NCI-H748 (cell line): ENCODE measurements at regions not wholly inside any gene's neighbourhood (a gene's known extent, or its start where the extent isn't known, plus 50 kb on each side); places are given as distances from the start of the nearest gene placed in this dataset.
A peak's percentile ranks its signal among the peaks of the same experiment; 100 is the strongest.
"Not testable (repeated sequence)": the region's sequence is repeated elsewhere in the genome, so short reads cannot be mapped to it uniquely, and the experiment has no call there.

ENCODE experiments used
- DNase-seq: peaks from one replicate; lab custom pipeline; 2025; ENCODE audit not compliant: unreplicated experiment; lab: John Stamatoyannopoulos, UW

- DNase-seq, result no peak
Measured at GRCh38 chr6:16834242-16834641, 73.0 kb upstream of the ATXN1 start.

GRCh38 chr6:16832721-16833120 is 71.5 kb upstream of the ATXN1 start:
- DNase-seq, result no peak

GRCh38 chr6:16832043-16832567 is 70.8 kb upstream of the ATXN1 start:
- DNase-seq, result no peak

- DNase-seq, result no peak
Measured at GRCh38 chr6:16831136-16831535, 69.9 kb upstream of the ATXN1 start.

GRCh38 chr6:16828058-16828457 is 66.8 kb upstream of the ATXN1 start:
- no peak for DNase-seq

- no peak for DNase-seq
Measured at GRCh38 chr6:16827627-16828026, 66.4 kb upstream of the ATXN1 start.

- no peak for DNase-seq
Measured at GRCh38 chr6:16825784-16826183, 64.5 kb upstream of the ATXN1 start.

GRCh38 chr6:16824845-16825685 is 63.8 kb upstream of the ATXN1 start:
- DNase-seq, result no peak

- no peak for DNase-seq
Measured at GRCh38 chr6:16823718-16824352, 62.6 kb upstream of the ATXN1 start.

- no peak for DNase-seq
Measured at GRCh38 chr6:16822975-16823717, 61.9 kb upstream of the ATXN1 start.

GRCh38 chr6:16822529-16822928 is 61.3 kb upstream of the ATXN1 start:
- no peak for DNase-seq

- DNase-seq, result no peak
Measured at GRCh38 chr6:16821834-16822264, 60.6 kb upstream of the ATXN1 start.

GRCh38 chr6:16820262-16820661 is 59.0 kb upstream of the ATXN1 start:
- DNase-seq, result not testable (repeated sequence)

- peak; percentile 25 for DNase-seq
Measured at GRCh38 chr6:16819752-16820151, 58.5 kb upstream of the ATXN1 start.

- no peak for DNase-seq
Measured at GRCh38 chr6:16818992-16819626, 57.8 kb upstream of the ATXN1 start.

- no peak for DNase-seq
Measured at GRCh38 chr6:16817594-16817993, 56.3 kb upstream of the ATXN1 start.

- no peak for DNase-seq
Measured at GRCh38 chr6:16816891-16817290, 55.6 kb upstream of the ATXN1 start.

GRCh38 chr6:16812993-16813392 is 51.7 kb upstream of the ATXN1 start:
- no peak for DNase-seq

- DNase-seq, result no peak
Measured at GRCh38 chr6:16811277-16811979, 50.2 kb upstream of the ATXN1 start.
